ENCODE measurements at regions not wholly inside any gene's neighbourhood (a gene's known extent, or its start where the extent isn't known, plus 50 kb on each side); places are given as distances from the start of the nearest gene placed in this dataset.

DNA sequence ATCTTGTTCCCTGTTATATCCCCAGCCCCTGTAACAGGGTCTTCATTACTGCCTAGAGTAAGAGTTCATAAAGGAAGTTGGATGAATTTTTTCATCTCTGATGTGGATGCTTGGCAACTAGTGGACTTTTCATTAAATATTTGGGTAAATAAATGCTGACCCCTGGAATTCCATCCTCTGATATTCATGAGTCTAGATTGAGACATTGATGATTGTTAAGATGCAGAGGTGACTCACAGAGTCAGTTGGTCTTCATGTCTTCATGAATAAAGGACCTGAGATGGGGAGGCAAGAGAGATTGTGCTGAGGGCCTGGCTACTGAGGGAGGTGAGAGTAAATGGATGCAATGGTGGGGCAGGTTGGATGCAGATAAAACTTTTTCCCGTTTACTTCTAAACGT is 132.7 kb upstream of the NT5C1B start:
- Mint-ChIP-seq H3K4me1 (peaks cover 0 to 2% (median 0%) of the 10 kb centered on the region in 4 donors), H3K27ac (no peak overlapping the region), H3K27me3 (no peaks in the 10 kb centered on the region), H3K36me3 (peaks cover 16 to 49% (median 20%) of the 10 kb centered on the region in 3 donors), H3K9me3 (peaks cover 0 to 9% (median 0%) of the 10 kb centered on the region in 9 donors), H3K4me3 (no peak overlapping the region)
- no peak for ATAC-seq
- POLR2A ChIA-PET: no interaction called here
- DNase-seq: no peak

DNA sequence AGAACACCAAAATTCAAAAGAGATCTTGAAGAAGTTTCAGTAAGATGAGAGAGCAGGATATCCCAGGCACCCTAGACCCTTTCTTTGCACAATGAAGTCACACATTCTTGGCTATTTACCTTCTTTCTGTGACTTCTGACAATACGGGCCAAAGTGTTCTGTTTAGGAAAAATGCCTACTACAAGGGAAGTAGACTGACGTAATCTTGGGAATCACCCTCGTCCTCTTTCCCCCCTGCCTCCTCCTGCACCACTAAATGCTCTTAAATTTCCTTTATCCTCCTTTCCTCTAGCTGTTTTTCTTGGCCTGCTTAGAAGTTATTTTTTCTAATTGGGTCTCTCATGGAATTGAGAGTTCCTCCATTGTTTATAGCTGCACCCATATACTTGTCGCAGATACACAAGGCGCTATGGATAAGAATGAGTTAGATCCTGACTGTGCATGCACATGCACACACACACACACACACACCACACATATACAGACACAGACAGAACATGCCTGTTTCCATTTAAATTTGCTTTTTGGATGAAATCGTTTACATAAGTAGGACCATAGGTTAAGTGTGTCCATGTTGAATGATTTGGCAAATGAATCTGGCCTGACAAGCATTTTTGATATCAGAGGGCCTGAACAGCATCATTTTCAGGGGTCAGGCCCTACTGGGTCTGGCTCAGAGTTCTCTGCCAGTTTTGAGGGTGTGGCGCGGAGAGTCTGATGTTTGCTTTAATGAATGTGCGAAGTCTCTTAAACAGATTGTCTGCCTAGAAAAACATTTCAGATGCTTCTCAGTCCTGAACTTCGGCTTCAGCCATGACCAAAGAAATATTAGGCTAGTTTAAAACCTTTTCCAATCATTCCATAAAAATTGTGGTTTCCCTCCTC is 131.9 kb upstream of the NT5C1B start:
- no peak for DNase-seq
- no peak for ATAC-seq
- no peaks in the 10 kb centered on the region for H3K27me3 Mint-ChIP-seq
- no peak overlapping the region for H3K4me3 Mint-ChIP-seq
- POLR2A ChIA-PET: no interaction called here
- peaks cover 0 to 2% (median 0%) of the 10 kb centered on the region in 4 donors for H3K4me1 Mint-ChIP-seq
- H3K36me3 Mint-ChIP-seq: peaks cover 19 to 51% (median 20%) of the 10 kb centered on the region in 3 donors
- no peak overlapping the region for H3K27ac Mint-ChIP-seq
- H3K9me3 Mint-ChIP-seq: peaks cover 0 to 8% (median 0%) of the 10 kb centered on the region in 9 donors

DNA sequence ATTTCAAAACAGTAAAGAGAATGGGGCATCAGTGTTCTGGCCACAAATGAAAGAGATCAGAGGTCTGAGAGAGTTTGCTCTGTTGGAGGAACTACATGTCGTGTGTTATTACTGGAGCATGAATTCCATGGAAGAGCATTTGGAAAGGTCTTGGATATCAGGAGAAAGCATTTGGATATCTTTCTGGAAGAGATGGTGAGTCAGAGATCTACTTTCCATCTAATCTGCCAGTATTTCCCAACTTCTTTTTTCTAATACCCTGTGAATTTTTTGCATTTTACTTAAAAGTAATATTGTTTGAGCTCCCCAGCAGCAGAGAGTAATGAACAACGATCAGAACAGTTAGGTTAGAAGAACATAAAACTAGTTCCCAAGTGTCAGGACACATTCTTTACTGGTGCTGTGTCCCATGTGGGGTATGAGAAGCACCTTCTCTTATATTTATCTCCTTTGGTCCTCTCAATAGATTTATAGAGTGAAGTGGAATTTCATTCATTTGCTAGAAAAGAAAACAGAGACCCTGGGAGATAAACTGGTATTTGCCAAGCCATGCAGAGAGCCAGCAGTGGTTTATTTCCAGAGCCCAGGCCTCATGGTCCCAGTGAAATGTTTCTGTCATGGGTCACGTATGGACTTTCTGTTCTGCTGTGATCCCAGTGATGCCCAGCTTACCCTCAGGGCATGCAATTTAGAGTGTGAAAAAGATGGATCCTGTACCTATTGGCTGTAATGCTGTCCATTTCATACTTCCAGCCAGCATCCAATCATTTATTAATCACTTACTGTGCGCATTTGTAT is 130.8 kb upstream of the NT5C1B start:
- peaks cover 0 to 8% (median 4%) of the 10 kb centered on the region in 9 donors for H3K9me3 Mint-ChIP-seq
- POLR2A ChIA-PET: no interaction called here
- H3K4me3 Mint-ChIP-seq: no peak overlapping the region
- ATAC-seq (no peak), DNase-seq (no peak)
- no peak overlapping the region for H3K27ac Mint-ChIP-seq
- H3K4me1 Mint-ChIP-seq: peaks cover 0 to 2% (median 0%) of the 10 kb centered on the region in 4 donors
- no peaks in the 10 kb centered on the region for H3K27me3 Mint-ChIP-seq
- H3K36me3 Mint-ChIP-seq: peaks cover 25 to 52% (median 26%) of the 10 kb centered on the region in 3 donors

DNA sequence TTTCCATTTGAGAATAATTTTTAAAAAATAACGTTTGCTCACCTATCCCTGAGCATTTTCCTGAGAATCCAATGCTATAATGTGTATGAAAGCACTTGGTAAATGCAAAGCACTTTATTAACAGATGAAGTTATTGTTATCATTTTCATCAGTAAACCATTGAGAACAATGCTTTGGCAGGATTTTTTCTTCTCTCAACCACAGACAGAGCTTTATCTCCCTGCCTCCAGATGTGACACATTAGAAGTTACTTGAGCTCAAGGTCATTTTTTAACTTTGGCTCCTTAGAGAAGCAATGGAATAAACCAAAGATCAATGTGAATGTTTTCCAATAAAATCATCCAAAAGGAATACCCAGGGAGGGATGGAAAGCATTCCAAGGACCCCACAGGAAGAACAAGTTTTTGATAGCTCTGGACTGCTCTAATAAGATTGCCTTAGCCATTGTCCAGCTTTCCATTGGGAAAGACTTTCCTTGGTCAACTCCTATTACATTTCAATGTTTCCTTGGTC is 118.9 kb upstream of the NT5C1B start:
- POLR2A ChIA-PET: no interaction called here
- Mint-ChIP-seq H3K27me3 (no peaks in the 10 kb centered on the region), H3K4me1 (no peaks in the 10 kb centered on the region)

GRCh38 chr2:18706001-18706400 is 116.6 kb upstream of the NT5C1B start:
- peaks cover 0 to 12% (median 6%) of the 10 kb centered on the region in 3 donors for H3K36me3 Mint-ChIP-seq
- no peaks in the 10 kb centered on the region for H3K4me1 Mint-ChIP-seq
- H3K27ac Mint-ChIP-seq: no peak overlapping the region
- POLR2A ChIA-PET: no interaction called here
- peaks cover 0 to 2% (median 0%) of the 10 kb centered on the region in 9 donors for H3K9me3 Mint-ChIP-seq
- DNase-seq (no peak), ATAC-seq (no peak)
- no peaks in the 10 kb centered on the region for H3K27me3 Mint-ChIP-seq
- H3K4me3 Mint-ChIP-seq: no peak overlapping the region

More for the DNA sequence above, 118.9 kb upstream of the NT5C1B start:
- Mint-ChIP-seq H3K27ac (no peak overlapping the region), H3K9me3 (peaks cover 0 to 16% (median 12%) of the 10 kb centered on the region in 9 donors), H3K36me3 (peaks cover 0 to 21% (median 14%) of the 10 kb centered on the region in 3 donors), H3K4me3 (no peak overlapping the region)
- DNase-seq (no peak), ATAC-seq (no peak)

- peak overlapping the region in 1 of 10 donors; percentile 9 for H3K27ac Mint-ChIP-seq
- H3K4me1 Mint-ChIP-seq: no peaks in the 10 kb centered on the region
- peaks cover 0 to 11% (median 0%) of the 10 kb centered on the region in 3 donors for H3K36me3 Mint-ChIP-seq
- ATAC-seq (no peak), DNase-seq (no peak)
- H3K27me3 Mint-ChIP-seq: no peaks in the 10 kb centered on the region
- peaks cover 0 to 1% (median 0%) of the 10 kb centered on the region in 9 donors for H3K9me3 Mint-ChIP-seq
- POLR2A ChIA-PET: no interaction called here
- H3K4me3 Mint-ChIP-seq: no peak overlapping the region
Observed at GRCh38 chr2:18704276-18704675, 114.9 kb upstream of the NT5C1B start.

GRCh38 chr2:18703555-18703954 is 114.2 kb upstream of the NT5C1B start:
- no peaks in the 10 kb centered on the region for H3K4me1 Mint-ChIP-seq
- peaks cover 0 to 10% (median 0%) of the 10 kb centered on the region in 3 donors for H3K36me3 Mint-ChIP-seq
- no peaks in the 10 kb centered on the region for H3K9me3 Mint-ChIP-seq
- POLR2A ChIA-PET: no interaction called here
- no peaks in the 10 kb centered on the region for H3K27me3 Mint-ChIP-seq
- no peak overlapping the region for H3K27ac Mint-ChIP-seq
- ATAC-seq (no peak), DNase-seq (no peak)
- no peak overlapping the region for H3K4me3 Mint-ChIP-seq

GRCh38 chr2:18701981-18702380 is 112.6 kb upstream of the NT5C1B start:
- Mint-ChIP-seq H3K9me3 (peaks cover 0 to under 1% (median 0%) of the 10 kb centered on the region in 9 donors), H3K4me3 (no peak overlapping the region), H3K4me1 (no peaks in the 10 kb centered on the region), H3K27ac (no peak overlapping the region), H3K27me3 (no peaks in the 10 kb centered on the region), H3K36me3 (peaks cover under 1 to 12% (median 4%) of the 10 kb centered on the region in 3 donors)
- DNase-seq: no peak
- no peak for ATAC-seq
- POLR2A ChIA-PET: no interaction called here

DNA sequence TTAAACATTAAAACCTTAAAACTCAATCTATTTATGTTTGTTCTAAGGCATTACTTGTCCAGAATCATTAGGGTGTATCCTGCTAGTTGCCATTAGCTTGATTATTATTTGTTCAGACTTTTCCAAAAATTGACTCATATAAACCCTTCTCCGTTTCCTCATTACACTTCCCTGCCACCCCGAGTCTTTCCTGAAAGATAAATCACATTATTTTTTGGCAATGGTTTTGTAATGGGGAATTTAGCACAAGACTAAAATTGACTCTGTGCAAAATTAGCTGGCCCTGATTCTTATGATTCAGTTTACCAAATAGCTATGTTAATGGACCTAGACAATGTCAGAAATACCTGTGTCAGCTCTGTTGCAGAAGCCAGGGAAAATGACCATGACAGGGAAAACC is 112.2 kb upstream of the NT5C1B start:
- peaks cover 4 to 16% (median 5%) of the 10 kb centered on the region in 3 donors for H3K36me3 Mint-ChIP-seq
- DNase-seq (no peak), ATAC-seq (no peak)
- H3K27me3 Mint-ChIP-seq: no peaks in the 10 kb centered on the region
- no peak overlapping the region for H3K4me3 Mint-ChIP-seq
- H3K9me3 Mint-ChIP-seq: peaks cover 0 to 4% (median 0%) of the 10 kb centered on the region in 9 donors
- H3K4me1 Mint-ChIP-seq: peaks cover 0 to 2% (median 0%) of the 10 kb centered on the region in 4 donors
- POLR2A ChIA-PET: no interaction called here
- no peak overlapping the region for H3K27ac Mint-ChIP-seq

DNA sequence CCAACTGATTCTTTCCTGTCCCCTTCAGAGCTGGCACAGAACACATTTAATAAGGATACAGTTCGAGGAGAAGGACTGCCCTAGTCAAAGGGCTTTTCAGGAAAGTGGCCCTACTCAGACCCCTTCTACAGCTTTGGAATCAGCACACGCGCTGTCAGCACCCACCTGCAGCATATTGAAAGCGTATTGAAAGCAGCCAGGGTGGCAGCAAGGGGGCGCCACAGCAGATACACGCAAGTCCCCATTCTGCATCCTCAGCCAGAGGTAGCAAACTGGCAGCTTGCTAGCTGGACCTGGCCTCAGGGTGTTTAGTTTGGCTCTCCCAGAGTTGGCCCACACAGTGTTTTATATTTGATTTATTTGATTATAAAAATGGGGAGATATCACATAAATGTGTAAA is 101.0 kb upstream of the NT5C1B start:
- no peak overlapping the region for H3K4me3 Mint-ChIP-seq
- peaks cover 13 to 38% (median 13%) of the 10 kb centered on the region in 3 donors for H3K36me3 Mint-ChIP-seq
- DNase-seq (no peak), ATAC-seq (no peak)
- H3K27me3 Mint-ChIP-seq: no peaks in the 10 kb centered on the region
- H3K27ac Mint-ChIP-seq: no peak overlapping the region
- peaks cover 0 to 3% (median 0%) of the 10 kb centered on the region in 4 donors for H3K4me1 Mint-ChIP-seq
- H3K9me3 Mint-ChIP-seq: peaks cover 0 to 19% (median 6%) of the 10 kb centered on the region in 9 donors
- POLR2A ChIA-PET: no interaction called here

DNA sequence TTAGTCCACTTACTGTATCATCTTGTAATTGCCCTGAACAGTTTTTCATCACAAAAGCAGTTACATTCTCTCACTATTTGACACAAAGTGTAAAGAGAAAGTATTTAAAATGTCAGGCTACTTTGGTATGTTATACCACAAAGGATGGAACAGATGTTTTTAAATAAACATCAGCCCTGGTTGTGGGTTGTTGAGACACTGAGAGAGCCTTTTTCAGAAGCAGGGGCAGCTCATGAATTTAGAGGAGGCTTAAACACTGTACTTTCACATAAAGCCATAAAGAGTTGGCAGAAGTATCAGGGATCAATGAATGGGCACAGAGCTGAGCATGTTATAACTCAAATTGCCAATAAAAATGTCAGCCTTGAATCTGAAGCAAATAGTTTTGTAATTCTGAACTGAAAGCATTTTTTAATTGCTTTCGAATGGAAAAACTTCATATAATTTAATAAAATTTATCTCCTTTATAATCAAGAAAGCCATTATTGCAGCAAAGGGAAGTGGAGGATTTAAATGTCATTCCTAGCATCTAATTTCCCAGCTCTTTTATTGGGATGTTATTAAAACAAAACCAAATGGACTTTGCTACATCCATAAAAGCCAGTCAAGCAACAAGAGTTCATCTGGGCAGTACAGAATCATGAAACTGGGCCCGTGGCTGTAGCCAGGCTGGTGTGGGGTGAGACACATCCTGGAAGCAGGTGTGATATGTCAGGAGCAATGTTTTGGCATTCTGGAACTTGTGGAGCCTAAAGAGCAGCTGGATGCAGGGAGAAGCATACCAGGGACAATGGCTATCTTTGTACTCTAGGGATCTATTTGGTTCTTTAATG is 95.1 kb upstream of the NT5C1B start:
- Mint-ChIP-seq H3K27me3 (no peaks in the 10 kb centered on the region), H3K27ac (no peak overlapping the region), H3K4me3 (no peak overlapping the region), H3K4me1 (peaks cover 8 to 23% (median 14%) of the 10 kb centered on the region in 4 donors), H3K9me3 (peaks cover 0 to 3% (median 0%) of the 10 kb centered on the region in 9 donors), H3K36me3 (peaks cover 0 to 27% (median 7%) of the 10 kb centered on the region in 3 donors)
- ATAC-seq: no peak
- POLR2A ChIA-PET: no interaction called here
- no peak for DNase-seq

DNA sequence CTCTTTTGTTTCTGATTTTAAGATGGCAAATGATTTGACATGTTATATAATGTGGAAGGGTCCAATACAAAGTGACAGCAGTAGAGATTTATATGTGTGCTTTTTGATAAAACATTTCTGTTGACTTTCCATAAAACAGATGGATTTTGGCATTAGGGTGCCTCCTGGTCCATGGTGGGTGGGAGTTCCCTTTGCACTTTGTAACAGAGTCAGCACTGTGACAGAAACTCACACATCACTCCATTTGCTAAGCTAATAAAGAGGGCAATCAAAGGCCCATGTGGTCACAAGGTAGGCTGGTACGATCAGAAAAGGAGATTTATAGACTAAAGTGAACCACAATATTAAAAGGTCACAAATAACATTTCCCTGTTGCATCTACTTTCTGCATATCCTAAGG is 93.3 kb upstream of the NT5C1B start:
- Mint-ChIP-seq H3K27me3 (no peaks in the 10 kb centered on the region), H3K4me1 (peaks cover 8 to 23% (median 14%) of the 10 kb centered on the region in 4 donors), H3K36me3 (peaks cover 0 to 25% (median 14%) of the 10 kb centered on the region in 3 donors), H3K27ac (no peak overlapping the region), H3K4me3 (no peak overlapping the region), H3K9me3 (peaks cover 0 to 3% (median 0%) of the 10 kb centered on the region in 9 donors)
- DNase-seq (no peak), ATAC-seq (no peak)
- POLR2A ChIA-PET: no interaction called here

Measured in naive thymus-derived CD8-positive, alpha-beta T cell (primary cell).